Fibroblast of villous mesenchyme (primary cell): ENCODE measurements at regions not wholly inside any gene's neighbourhood (a gene's known extent, or its start where the extent isn't known, plus 50 kb on each side); places are given as distances from the start of the nearest gene placed in this dataset.

Experiments
- DNase-seq: peaks from one replicate; pipeline ENCODE4 v3.0.0-alpha.2; 2010; ENCODE audit warnings: low read depth
- H3K4me3 ChIP-seq: 2 replicates; pipeline ENCODE4 v1.5.1; 2011; ENCODE audit warnings: low read depth, mild to moderate bottlenecking, low read length
- CTCF ChIP-seq: IDR thresholded peaks from 2 replicates; pipeline ENCODE4 v1.5.1; 2012; ENCODE audit warnings: low read depth, mild to moderate bottlenecking, low read length; ENCODE audit not compliant: insufficient read depth

- DNase-seq: no peak
- no peak for TF ChIP-seq CTCF
- no peak overlapping the region for H3K4me3 ChIP-seq
These were observed 554.4 kb upstream of the MEX3C start for GRCh38 chr18:51751901-51752300.

- no peak for TF ChIP-seq CTCF
- no peak overlapping the region for H3K4me3 ChIP-seq
- DNase-seq: no peak
These were observed 556.0 kb upstream of the MEX3C start for GRCh38 chr18:51753365-51754057.

GRCh38 chr18:51754566-51754965 lies 557.1 kb upstream of the MEX3C start:
- H3K4me3 ChIP-seq: no peak overlapping the region
- DNase-seq: no peak
- no peak for TF ChIP-seq CTCF

- H3K4me3 ChIP-seq: no peak overlapping the region
- DNase-seq: no peak
- TF ChIP-seq CTCF: no peak
These were observed 559.9 kb upstream of the MEX3C start for GRCh38 chr18:51757255-51757924.

- H3K4me3 ChIP-seq: no peak overlapping the region
- TF ChIP-seq CTCF: no peak
- DNase-seq: no peak
These were observed 564.9 kb upstream of the MEX3C start for GRCh38 chr18:51762373-51762772.

GRCh38 chr18:51765606-51766360 lies 568.3 kb upstream of the MEX3C start:
- no peak overlapping the region for H3K4me3 ChIP-seq
- DNase-seq: no peak
- no peak for TF ChIP-seq CTCF
